ENCODE measurements at regions not wholly inside any gene's neighbourhood (a gene's known extent, or its start where the extent isn't known, plus 50 kb on each side); places are given as distances from the start of the nearest gene placed in this dataset.

DNA sequence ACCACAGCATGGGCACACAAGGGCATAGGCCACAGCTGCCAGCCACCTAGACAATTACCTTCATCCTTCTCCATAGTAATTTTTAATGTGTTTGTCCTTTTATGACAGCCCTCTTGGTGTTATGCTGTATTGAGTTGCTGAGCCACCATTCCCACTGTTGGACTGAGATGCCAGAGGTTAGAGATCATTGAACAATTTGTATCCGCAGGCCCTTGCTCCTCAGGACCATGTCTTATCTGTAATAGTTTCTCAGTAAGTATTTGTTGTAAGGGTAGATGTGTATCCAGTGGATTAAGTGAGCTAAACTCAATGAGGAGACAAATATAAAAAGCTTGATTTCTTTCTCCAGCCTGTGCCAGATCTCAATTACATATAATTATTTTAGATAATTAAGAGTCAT is 832.8 kb upstream of the ID2 start:
- no peak for TF ChIP-seq POLR2A (IDR thresholded peaks at IDR 0.05)
- TF ChIP-seq, protein P1, sequence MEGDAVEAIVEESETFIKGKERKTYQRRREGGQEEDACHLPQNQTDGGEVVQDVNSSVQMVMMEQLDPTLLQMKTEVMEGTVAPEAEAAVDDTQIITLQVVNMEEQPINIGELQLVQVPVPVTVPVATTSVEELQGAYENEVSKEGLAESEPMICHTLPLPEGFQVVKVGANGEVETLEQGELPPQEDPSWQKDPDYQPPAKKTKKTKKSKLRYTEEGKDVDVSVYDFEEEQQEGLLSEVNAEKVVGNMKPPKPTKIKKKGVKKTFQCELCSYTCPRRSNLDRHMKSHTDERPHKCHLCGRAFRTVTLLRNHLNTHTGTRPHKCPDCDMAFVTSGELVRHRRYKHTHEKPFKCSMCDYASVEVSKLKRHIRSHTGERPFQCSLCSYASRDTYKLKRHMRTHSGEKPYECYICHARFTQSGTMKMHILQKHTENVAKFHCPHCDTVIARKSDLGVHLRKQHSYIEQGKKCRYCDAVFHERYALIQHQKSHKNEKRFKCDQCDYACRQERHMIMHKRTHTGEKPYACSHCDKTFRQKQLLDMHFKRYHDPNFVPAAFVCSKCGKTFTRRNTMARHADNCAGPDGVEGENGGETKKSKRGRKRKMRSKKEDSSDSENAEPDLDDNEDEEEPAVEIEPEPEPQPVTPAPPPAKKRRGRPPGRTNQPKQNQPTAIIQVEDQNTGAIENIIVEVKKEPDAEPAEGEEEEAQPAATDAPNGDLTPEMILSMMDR (IDR thresholded peaks at IDR 0.05): no peak
- ATAC-seq (no peak), DNase-seq (no peak)
- H3K27me3 ChIP-seq: no peaks in the 10 kb centered on the region
- no peak overlapping the region for H3K27ac ChIP-seq
- no peaks in the 10 kb centered on the region for H3K36me3 ChIP-seq
- no peak overlapping the region for H3K4me3 ChIP-seq
- H3K4me1 ChIP-seq: peaks cover 0 to 13% (median 0%) of the 10 kb centered on the region in 12 donors
- WGBS, 4 donors: 82 to 96% (median 91%) methylated on average over 1 of the region's 1 CpG
- no peaks in the 10 kb centered on the region for H3K9me3 ChIP-seq
- intact Hi-C loops (cut with DNase I): no loop called here

DNA sequence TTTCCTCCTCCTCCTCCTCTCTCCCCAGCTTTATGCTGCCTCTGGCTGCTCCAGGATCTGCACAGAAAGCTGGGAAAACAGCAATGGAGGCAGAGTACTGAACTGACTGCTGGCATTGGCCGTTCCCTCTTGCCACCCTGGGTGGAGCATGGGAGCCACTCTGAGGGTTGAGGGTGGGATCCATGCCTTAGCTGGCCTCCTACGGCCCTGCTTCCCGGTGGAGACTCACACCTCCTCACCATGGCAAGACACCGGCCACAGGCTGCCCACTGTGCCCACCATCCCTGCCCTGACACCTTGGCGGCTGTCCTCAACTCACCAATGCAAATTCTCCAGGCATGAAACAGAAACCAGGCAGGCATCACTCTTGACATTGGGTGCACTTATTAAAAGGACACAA is 832.3 kb upstream of the ID2 start:
- ATAC-seq (no peak), DNase-seq (no peak)
- Histone ChIP-seq H3K27ac (no peak overlapping the region), H3K4me1 (peaks cover 0 to 9% (median 0%) of the 10 kb centered on the region in 12 donors), H3K36me3 (no peaks in the 10 kb centered on the region), H3K27me3 (no peaks in the 10 kb centered on the region), H3K9me3 (no peaks in the 10 kb centered on the region), H3K4me3 (no peak overlapping the region)
- WGBS, 4 donors: 73 to 95% (median 77%) methylated on average over 5 of the region's 5 CpGs
- TF ChIP-seq POLR2A (IDR thresholded peaks at IDR 0.05): no peak
- TF ChIP-seq, protein P1 (IDR thresholded peaks at IDR 0.05): no peak
- intact Hi-C loops (cut with DNase I): no loop called here

DNA sequence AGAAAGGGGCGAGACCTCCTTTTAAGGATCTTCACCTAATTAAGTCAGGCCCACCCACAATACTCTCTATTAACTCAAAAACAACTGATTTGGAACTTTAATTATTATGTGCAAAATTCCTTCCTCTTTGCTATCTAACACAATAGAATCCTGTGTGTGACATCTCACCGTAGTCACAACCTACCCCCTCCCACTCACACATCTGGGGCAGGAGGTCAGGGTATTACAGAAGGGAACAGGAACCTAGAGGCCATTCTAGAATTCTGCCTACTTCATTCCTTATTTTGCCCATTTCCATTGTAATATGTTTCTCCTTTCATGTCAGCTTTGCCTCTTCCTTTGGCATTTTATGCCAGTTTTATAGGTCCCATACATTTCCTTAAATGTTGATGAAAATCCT is 829.3 kb upstream of the ID2 start:
- no peak overlapping the region for H3K4me3 ChIP-seq
- H3K27ac ChIP-seq: no peak overlapping the region
- intact Hi-C loops (cut with DNase I): no loop called here
- no peaks in the 10 kb centered on the region for H3K36me3 ChIP-seq
- ATAC-seq: no peak
- WGBS, 4 donors: 46 to 60% (median 55%) methylated on average over 2 of the region's 2 CpGs
- H3K27me3 ChIP-seq: no peaks in the 10 kb centered on the region
- H3K9me3 ChIP-seq: no peaks in the 10 kb centered on the region
- no peak for DNase-seq
- TF ChIP-seq, protein P1 (IDR thresholded peaks at IDR 0.05): no peak
- no peak for TF ChIP-seq POLR2A (IDR thresholded peaks at IDR 0.05)
- H3K4me1 ChIP-seq: no peaks in the 10 kb centered on the region

DNA sequence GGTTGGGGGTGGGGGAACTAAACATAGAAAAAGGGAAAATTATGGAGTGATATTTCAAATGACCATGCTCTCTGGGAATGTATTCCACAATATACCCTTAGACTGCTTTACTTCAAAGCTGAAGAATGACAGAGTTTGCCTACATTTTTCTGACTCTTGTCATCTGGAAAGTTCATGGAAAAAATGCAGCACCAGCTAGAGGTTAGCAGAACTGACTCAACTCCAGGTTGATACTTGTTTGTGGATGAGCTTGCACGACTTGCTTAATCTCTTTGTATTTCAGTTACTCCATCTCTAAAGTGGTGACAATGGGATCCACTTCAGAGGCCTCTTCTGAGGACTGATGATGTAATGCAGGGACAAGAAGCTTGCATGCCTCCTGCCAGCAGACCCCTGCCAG is 824.0 kb upstream of the ID2 start:
- no peaks in the 10 kb centered on the region for H3K4me1 ChIP-seq
- H3K27ac ChIP-seq: no peak overlapping the region
- no peak overlapping the region for H3K4me3 ChIP-seq
- intact Hi-C loops (cut with DNase I): no loop called here
- TF ChIP-seq, protein P1 (IDR thresholded peaks at IDR 0.05): no peak
- no peak for TF ChIP-seq POLR2A (IDR thresholded peaks at IDR 0.05)
- H3K27me3 ChIP-seq: no peaks in the 10 kb centered on the region
- DNase-seq (no peak), ATAC-seq (no peak)
- H3K36me3 ChIP-seq: no peaks in the 10 kb centered on the region
- H3K9me3 ChIP-seq: no peaks in the 10 kb centered on the region
- 37 to 50% (median 42%) methylated on average over 1 of the region's 1 CpG for WGBS, 4 donors

Measured in heart left ventricle (tissue), 16 donors.